ENCODE measurements at regions not wholly inside any gene's neighbourhood (a gene's known extent, or its start where the extent isn't known, plus 50 kb on each side); places are given as distances from the start of the nearest gene placed in this dataset.

DNA sequence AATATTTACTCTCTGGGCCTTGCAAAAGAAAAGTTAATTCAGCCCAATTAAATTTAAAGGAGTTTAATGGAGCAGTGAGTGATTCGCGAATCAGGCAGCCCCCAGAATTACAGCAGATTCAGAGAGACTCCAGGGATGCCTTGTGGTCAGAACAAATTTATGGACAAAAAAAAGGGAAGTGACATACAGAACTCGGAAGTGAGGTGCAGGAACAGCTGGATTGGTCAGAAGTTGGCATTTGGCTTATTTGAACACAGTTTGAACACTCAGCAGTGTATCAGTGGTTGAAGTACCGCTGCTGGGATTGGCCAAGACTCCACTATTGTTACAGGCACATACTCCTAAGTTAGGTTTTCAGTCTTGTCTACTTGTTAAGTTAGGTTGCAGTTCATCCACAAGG lies 145.0 kb upstream of the GAP43 start:
- TF ChIP-seq CTCF (IDR thresholded peaks at IDR 0.05; ENCODE audit: low read depth, low read length) (no peak), MAX (IDR thresholded peaks at IDR 0.05; ENCODE audit: low read depth, low read length) (no peak)
